ENCODE measurements at regions not wholly inside any gene's neighbourhood (a gene's known extent, or its start where the extent isn't known, plus 50 kb on each side); places are given as distances from the start of the nearest gene placed in this dataset.

- DNase-seq, result no peak
Observed at GRCh38 chr11:19394525-19395016, 153.8 kb upstream of the E2F8 start.

DNA sequence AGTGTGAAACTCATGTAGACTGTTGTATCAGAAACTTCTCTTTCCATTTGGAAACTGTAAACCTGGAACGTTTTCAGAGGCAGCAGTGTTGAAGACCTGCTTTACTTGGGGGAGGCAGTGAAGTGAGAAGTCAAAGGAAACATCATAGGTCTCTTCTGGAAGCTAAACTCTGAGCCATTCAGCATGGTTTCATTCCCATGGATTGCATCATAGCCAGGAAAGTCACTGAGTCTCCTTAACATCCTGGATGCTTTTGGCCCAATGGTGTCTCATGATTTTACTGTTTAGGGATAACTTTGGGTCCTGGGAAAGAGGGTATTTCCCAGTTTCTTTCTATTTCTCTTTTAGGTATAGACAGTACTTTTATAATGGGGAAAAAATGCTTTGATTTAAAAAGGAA lies 153.2 kb upstream of the E2F8 start:
- no peak for DNase-seq

DNA sequence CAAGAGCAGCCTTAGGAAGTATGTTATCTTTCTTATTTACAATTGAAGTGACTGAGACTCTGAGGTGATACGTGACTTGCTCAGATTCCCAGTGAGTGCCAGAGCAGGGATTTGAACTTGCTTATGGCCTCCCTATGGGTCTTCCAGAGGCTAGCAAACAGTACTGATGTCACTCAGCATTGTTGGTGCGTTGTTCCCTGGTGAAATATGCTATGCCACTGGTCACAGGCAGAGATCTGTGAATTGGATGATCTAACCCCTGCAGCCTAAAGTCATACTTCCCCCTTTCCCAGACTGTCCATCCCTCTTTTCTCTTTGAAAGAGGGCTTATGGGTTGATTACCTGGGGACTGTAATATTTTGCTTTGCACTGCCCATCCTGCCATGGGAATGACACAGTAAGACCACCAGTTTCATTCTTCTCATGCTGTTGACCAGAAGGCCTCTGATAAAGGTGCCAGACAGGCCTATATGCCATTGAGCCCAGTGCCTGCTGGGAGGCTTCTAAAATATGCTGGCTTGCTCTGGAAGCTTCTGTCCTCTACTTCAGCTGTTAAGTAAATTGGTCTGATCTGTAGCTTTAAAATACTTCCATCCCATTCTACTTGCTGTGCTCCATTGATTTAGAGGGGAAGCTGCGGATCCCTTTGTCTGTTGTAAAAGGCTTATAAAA lies 152.2 kb upstream of the E2F8 start:
- no peak for DNase-seq

DNA sequence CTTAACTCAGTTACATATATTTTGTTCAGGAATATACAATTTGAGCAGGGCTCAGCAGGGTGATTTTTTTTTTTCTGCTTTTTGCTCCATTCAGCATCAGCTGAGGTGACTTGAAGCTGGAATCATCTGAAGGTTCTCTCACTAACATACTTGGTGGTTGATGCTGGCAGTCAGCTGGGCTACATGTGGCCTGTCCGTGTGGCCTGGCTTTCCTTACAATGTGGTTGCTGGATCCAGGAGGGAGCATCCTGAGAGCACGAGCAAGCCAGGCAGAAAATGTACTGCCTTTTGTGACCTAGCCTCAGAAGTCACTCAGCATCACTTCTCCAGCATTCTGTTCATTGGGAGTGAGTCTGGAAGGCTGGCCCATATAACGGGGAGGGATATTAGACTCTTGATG lies 151.6 kb upstream of the E2F8 start:
- DNase-seq, result no peak

DNA sequence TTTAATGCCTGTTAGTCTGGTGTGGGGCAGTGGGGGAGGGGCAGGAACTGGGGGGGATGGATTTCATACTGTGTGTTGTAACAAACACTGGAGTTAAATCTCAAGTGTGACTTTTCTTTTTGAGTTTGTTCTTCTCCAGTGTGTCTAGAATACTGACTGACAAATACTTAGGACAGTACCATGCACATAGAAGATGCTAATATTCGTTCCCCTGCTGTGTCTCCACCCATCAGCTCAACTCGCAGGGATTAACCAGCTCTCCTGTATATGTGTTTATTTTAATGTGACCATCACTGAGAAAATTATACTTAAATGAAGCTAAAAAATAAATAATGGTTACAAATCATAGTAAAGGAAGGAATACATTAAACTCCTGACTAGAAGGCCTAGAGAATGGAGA lies 150.9 kb upstream of the E2F8 start:
- no peak for DNase-seq

- no peak for DNase-seq
Observed at GRCh38 chr11:19391026-19391425, 150.3 kb upstream of the E2F8 start.

- no peak for DNase-seq
Observed at GRCh38 chr11:19389787-19390303, 149.1 kb upstream of the E2F8 start.

- DNase-seq, result no peak
Observed at GRCh38 chr11:19382131-19382611, 141.4 kb upstream of the E2F8 start.

DNA sequence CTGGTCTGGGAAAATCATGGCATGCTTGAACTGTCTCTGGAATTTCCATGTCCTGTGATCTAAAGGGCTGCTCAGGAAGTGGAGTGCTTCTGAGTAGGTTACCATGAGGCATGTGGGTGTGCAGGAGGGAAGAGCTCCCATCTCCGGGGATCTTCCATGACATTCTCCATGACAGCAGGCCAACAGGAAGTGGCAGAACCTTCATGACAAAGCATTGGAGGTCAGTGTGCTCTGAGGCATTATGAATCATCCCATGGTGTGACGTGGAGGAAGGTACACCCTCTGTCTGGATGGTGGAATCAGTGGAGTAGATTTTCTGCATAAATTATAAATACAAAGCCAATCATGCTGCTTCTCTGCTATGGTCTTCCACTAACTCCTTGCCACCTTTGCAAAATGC lies 139.6 kb upstream of the E2F8 start:
- DNase-seq, result no peak

DNA sequence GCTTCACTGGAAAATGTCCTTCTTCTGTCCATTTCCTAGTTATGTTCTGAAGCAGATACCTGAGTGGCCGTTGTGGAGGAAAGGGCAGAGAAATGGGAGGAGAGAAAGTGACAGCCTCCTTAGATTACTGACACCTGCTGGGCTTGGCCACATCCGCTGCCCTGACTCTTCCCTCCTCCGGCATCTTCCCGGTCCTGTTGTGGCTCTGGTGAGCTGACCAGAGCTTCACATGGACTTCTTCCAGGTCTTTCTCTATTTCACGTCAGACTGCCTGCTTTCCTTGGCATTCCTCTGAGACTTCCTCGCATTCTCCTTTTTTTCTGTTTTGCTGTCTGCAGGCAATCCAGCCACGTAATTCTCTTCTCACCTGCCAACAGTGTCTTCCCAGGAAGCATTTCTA lies 138.7 kb upstream of the E2F8 start:
- DNase-seq, result no peak

- DNase-seq, result no peak
Observed at GRCh38 chr11:19378814-19379213, 138.1 kb upstream of the E2F8 start.

- DNase-seq, result no peak
Observed at GRCh38 chr11:19377881-19378280, 137.1 kb upstream of the E2F8 start.

DNA sequence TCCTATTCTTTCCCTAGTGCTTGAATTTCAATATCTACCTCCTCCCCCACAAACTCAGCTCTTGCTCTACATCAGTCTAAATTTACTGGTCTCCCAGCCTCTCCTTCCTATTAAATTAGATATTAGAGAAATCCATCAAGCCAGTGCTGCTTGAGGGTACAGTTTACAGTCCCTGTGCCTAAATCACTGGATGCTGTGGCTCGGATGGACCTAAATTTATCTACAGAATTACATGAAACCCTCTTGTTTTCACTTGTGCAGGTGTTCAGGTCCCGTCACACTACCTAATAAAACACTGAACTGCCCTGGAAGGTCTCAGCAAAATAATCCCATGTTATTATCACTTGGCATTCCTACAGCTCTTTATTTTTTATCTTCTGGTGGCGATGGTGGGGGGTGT lies 134.7 kb upstream of the E2F8 start:
- DNase-seq, result no peak

DNA sequence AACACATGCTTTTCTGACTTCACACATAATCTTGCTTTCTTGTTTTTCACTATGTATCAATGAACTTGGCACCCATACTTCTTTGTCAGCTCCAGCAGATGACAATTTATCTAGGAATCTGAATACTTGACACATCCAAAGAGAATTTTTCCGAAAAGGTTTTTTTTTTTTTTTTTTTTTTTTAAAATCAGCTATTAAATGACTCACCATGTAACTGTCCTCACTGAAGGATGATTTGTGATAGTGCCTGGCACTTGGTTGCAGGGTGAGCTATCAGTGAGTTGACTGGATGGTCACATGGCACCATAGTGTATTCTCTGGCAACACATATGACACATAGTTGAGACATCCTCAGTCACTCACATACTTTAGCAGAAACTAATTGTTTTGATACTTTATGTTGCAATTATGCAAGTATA lies 133.4 kb upstream of the E2F8 start:
- DNase-seq, result no peak

DNA sequence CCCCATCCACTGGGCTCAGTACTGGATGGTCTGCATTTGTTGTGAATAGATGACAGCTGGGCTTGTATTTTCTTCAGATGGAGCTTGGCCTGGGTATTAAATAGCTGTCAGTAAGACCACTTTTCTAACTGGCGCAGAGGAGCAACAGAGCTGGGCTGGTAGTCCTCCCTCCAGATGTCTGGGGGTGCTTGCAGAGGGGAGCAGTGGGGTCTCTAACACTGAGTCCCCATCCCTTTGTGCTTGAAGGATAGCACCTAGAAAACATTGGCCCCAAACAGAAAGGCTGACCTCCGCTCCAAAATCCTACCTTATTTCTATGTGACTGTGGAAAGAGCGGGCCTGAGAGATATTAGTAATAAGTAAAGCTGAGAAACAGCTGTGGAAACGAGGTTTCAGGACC lies 131.6 kb upstream of the E2F8 start:
- DNase-seq, result no peak

DNA sequence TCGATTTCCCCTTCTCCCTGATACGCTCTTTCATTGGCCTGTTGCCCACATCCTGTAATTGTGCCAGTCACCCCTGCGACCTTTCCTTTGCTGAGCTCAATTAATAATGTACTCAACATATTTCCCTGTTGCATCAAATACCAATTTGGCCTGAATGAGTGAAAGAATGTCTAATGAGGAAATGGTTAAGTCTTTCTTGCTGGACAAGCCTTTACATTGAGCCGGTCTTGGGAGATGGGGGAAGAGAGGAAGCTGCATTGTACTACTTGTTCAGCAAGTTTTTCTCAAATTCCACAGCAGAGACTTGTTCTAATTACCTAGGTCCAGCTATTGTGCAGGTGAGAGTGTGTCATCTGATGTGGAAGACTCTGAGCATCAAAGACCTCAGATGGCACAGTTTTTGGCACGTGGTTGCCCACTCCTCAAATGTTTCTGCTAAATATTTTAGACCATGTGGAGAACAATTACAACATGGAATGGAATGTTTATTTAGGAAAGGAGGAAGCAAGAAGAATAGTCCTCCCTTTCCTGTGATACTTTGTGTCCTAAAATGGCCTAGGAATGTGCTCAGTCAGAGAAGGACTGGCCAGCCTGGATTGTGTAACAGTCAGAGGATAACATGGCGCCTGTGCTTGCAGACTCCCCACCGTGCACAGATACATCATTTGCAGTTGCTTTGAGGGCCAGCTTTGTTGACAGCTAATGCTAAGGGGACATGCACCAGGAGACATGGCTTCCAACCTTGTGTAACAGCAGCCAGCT lies 129.5 kb upstream of the E2F8 start:
- DNase-seq, result no peak

DNA sequence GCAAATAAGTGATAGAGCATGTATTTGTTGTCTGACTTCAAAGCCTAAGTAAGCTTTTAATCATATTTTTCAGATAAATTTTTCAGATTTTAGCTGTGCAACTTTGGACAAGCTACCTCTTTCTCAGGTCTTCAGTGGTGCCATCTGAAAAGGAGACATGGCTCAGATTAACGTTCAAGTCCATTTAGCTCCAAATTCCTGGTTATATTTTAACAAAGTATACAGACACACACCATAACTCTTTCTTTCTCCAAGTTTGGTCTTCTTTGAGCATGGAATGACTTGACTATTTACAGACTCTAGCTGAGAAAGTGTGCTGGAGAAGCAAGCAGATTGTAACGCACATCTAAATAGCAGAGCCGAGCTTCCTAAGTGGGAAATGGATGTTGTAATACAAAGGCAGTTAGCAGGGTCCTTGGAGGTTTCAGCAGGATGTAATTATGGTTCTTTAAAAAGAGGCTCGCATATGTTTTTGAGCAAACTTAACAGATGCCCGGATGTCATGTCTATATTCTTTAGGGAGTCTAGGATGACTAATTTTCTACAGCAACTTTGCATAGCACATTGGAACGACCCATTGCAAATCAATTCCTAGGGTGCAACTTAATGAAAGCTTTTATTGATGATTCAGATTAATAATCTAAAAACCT lies 128.1 kb upstream of the E2F8 start:
- DNase-seq, result no peak

DNA sequence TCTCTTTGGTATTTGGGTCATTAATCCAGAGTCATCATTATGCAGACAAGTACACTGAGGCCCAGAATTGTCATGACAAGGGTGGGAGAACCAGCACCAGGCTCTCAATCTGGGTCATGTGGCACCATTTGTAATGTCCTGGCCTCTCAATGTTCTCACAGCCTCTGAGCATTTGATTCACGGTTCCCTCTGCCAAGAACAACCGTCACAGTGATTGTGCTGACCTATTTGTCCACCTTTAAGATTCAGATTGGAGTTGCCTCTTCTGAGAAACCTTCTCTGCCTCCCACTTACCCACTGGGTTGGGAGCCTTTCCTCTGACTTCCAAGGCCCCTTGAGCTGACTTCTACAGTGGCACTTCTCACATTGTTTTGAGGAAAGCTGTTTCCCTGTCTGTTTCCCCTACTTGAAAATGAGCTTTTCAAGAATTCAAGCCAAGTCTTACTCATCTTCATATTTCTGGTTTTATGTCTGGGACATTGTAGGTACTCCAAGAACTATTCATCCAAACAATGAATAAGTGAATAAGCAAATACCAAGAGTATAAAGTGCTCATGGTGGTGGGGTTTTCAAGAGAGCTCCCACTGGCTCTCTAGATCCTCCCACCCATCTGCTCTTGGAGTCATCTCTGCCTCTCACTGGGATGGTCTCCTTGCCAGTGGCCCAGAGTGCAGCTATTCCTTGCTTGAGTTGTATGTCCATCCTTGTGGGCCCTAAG lies 126.4 kb upstream of the E2F8 start:
- DNase-seq, result no peak

GRCh38 chr11:19365743-19366410 lies 125.1 kb upstream of the E2F8 start:
- DNase-seq, result no peak

DNA sequence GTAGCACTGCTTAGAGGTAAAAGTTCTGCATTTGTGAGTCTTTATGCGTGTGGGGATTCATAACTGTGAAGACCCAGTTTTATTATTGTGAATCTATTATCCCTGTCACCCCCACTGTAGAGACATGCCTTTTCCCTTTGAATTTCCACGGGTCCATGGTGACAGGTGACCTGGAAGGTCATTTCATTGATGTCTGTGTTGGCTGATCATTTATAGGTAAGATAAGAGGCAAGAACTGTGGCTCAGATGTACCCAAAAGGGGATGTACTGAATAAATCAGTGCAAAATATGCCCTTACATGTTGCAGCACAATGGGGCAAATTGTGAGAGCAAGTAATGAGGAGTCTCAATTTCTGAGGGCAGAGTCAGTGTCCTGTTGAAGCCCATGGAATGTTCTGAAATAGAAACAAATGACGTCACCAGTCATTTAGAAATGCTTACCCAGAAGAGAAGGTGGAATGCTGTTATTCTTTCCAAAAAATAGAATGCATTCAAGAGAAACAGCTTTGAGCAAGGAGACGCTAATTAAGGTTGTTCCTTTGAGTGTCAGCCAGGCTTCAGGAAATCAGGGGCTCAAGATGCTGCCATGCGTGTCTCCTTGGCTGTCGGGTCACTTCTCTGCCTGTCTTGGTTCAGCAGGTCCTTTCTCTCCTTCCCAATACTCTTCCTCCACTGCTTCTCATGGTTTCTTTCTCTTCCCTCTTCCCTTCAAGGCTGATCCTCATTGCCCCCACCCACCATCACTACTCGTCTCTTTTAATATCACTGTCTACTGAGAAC lies 118.7 kb upstream of the E2F8 start:
- no peak for DNase-seq

- no peak for DNase-seq
Observed at GRCh38 chr11:19357943-19358342, 117.2 kb upstream of the E2F8 start.

DNA sequence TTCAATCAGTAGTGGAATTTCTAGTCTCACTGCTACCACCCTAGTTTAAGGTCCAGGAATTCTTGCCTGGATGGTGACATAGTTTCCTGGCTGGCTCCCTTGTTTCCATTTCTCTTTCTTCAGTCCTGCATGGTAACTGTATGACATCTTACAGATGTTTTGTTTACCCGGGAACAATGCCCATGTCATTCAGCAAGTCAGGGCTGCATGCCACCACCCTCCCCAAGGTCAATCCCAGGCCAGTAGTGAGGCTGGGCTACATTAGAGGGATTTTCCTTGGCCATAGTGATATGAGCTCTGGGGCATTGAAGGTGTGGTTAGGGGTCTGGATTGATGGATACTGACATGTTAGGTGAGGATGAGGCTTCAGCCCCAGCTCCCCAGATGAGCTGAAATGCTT lies 114.9 kb upstream of the E2F8 start:
- no peak for DNase-seq
